ENCODE measurements at regions not wholly inside any gene's neighbourhood (a gene's known extent, or its start where the extent isn't known, plus 50 kb on each side); places are given as distances from the start of the nearest gene placed in this dataset.

GRCh38 chr2:181780047-181780651 is 99.8 kb upstream of the NEUROD1 start:
- TF ChIP-seq CTCF (IDR thresholded peaks at IDR 0.05; ENCODE audit: low read depth, low read length, missing control alignments): no peak
- in situ Hi-C loops (cut with HindIII; ENCODE audit: low sequenced_read_pairs): no loop called here
- DNase-seq (ENCODE audit: low read depth): peak; percentile 55
- no peak overlapping the region for H3K4me3 ChIP-seq (ENCODE audit: low read depth, low read length)

DNA sequence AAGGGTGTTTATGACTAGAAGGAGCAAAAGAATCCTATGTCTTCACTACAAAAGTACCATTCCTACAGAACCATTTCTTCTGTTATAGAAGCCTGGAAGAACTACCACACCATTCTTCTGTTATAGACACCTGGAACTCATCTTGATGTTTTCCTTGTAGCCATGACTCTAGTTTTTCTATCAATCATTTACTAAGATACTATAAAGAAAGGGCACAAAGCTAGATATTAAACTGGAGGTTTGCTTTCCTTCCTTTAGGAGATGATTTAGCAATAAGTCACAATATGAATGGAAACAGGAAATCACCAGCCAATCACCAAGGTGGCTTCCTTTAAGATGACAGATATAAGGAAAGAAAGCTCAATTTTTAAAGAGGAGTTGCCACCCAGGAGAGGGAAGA is 100.3 kb upstream of the NEUROD1 start:
- in situ Hi-C loops (cut with HindIII; ENCODE audit: low sequenced_read_pairs): no loop called here

GRCh38 chr2:181781078-181781786 is 100.9 kb upstream of the NEUROD1 start:
- in situ Hi-C loops (cut with HindIII; ENCODE audit: low sequenced_read_pairs): no loop called here
- TF ChIP-seq CTCF (IDR thresholded peaks at IDR 0.05; ENCODE audit: low read depth, low read length, missing control alignments): no peak
- DNase-seq (ENCODE audit: low read depth): no peak
- H3K4me3 ChIP-seq (ENCODE audit: low read depth, low read length): no peak overlapping the region

More for the DNA sequence above, 100.3 kb upstream of the NEUROD1 start:
- DNase-seq (ENCODE audit: low read depth): no peak
- TF ChIP-seq CTCF (IDR thresholded peaks at IDR 0.05; ENCODE audit: low read depth, low read length, missing control alignments): no peak
- no peak overlapping the region for H3K4me3 ChIP-seq (ENCODE audit: low read depth, low read length)

DNA sequence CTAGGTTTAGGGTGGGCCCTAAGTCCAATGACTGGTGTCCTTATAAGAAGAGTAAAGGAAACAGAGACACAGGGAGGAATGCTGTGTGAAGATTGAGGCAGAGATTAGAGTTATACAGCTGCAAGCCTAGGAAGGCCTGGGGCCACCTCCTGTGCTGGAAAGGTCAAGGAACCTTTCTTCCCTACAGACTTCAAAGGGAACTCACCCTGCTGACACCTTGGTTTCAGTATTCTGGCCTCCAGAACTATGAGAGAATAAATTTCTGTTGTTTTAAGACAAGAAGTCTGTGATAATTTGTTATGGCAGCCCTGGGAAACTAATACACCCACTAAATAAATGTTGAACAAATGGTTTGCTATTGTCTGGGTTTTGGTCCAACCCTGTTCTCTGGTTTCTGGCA is 102.3 kb upstream of the NEUROD1 start:
- no peak for TF ChIP-seq CTCF (IDR thresholded peaks at IDR 0.05; ENCODE audit: low read depth, low read length, missing control alignments)
- in situ Hi-C loops (cut with HindIII; ENCODE audit: low sequenced_read_pairs): no loop called here
- no peak for DNase-seq (ENCODE audit: low read depth)
- no peak overlapping the region for H3K4me3 ChIP-seq (ENCODE audit: low read depth, low read length)

- TF ChIP-seq CTCF (IDR thresholded peaks at IDR 0.05; ENCODE audit: low read depth, low read length, missing control alignments): no peak
- DNase-seq (ENCODE audit: low read depth): no peak
- in situ Hi-C loops (cut with HindIII; ENCODE audit: low sequenced_read_pairs): no loop called here
- no peak overlapping the region for H3K4me3 ChIP-seq (ENCODE audit: low read depth, low read length)
Measured at GRCh38 chr2:181784556-181784955, 104.2 kb upstream of the NEUROD1 start.

GRCh38 chr2:181785691-181786344 is 105.5 kb upstream of the NEUROD1 start:
- in situ Hi-C loops (cut with HindIII; ENCODE audit: low sequenced_read_pairs): no loop called here
- no peak overlapping the region for H3K4me3 ChIP-seq (ENCODE audit: low read depth, low read length)
- no peak for TF ChIP-seq CTCF (IDR thresholded peaks at IDR 0.05; ENCODE audit: low read depth, low read length, missing control alignments)
- no peak for DNase-seq (ENCODE audit: low read depth)
